HCT116 (cell line): ENCODE measurements at regions not wholly inside any gene's neighbourhood (a gene's known extent, or its start where the extent isn't known, plus 50 kb on each side); places are given as distances from the start of the nearest gene placed in this dataset.

Experiments
- ATAC-seq: fragments of 200-7000 bp; cut with Tn5 transposase; 2 replicates; pipeline ENCODE4 v1.9.1; 2020; ENCODE audit warnings: mild to moderate bottlenecking, moderate library complexity
- BruUV-seq: library from RNA; stranded (reverse); fragments of 400-500 nt; replicated peaks from 2 replicates; lab custom pipeline; 2021; lab: Mats Ljungman, UMichigan
- CTCF ChIA-PET: fragments of 300-600 bp; sonication (Branson Sonifier 250); formaldehyde crosslinking; loops from one replicate; lab custom pipeline; 2021; ENCODE audit warnings: antibody characterized with exemption; lab: Charles Lee
- POLR2A ChIA-PET: fragments of 300-600, 350-600 bp; sonication (Branson Sonifier 250); formaldehyde crosslinking; loops from one replicate; lab custom pipeline; 2021; ENCODE audit warnings: antibody characterized with exemption; lab: Charles Lee
- RAD21 ChIA-PET, 2 experiments: fragments of 300-600 bp; sonication (Branson Sonifier 250); formaldehyde crosslinking; loops; one replicate each; lab custom pipeline; 2023; ENCODE audit warnings: low total read pairs in 2 of 2; ENCODE audit not compliant: uncharacterized antibody in 2 of 2, unreplicated experiment in 2 of 2, low non-redundant PET in 1 of 2; lab: Charles Lee
- DNase-seq: peaks from one replicate; pipeline ENCODE4 v3.0.0-alpha.2; 2010; ENCODE audit warnings: low read depth, low spot score
- H2AFZ ChIP-seq: fragments of 200-600 bp; shearing (Covaris generic), sonication (generic); 2 replicates; pipeline ENCODE4 v1.6.1; 2017; ENCODE audit warnings: low read depth, mixed run types, mixed read lengths, antibody characterized with exemption, low read length; ENCODE audit not compliant: poor library complexity, severe bottlenecking
- H3K27ac ChIP-seq: 2 replicates; pipeline ENCODE4 v1.5.1; 2012; ENCODE audit warnings: low read depth, low read length
- H3K27me3 ChIP-seq: fragments of 200-600 bp; sonication (generic); 2 replicates; pipeline ENCODE4 v1.6.1; 2016; ENCODE audit warnings: mixed run types, low read length, mixed read lengths; ENCODE audit not compliant: insufficient read depth
- H3K36me3 ChIP-seq, 2 experiments: fragments of 200-500 bp in 1 of 2; fragments of 200-600 bp in 1 of 2; sonication (Bioruptor generic) in 1 of 2; sonication (generic) in 1 of 2; 2 replicates each; pipeline versions ENCODE4 v1.5.1 to v1.6.1; 2014 to 2016; ENCODE audit warnings: low read length in 2 of 2, inconsistent platforms in 1 of 2, mixed read lengths in 1 of 2, mixed run types in 1 of 2; ENCODE audit not compliant: insufficient read depth in 2 of 2, control insufficient read depth in 1 of 2
- H3K4me1 ChIP-seq, 2 experiments: fragments of 200-600 bp in 1 of 2; sonication (generic) in 1 of 2; 2 replicates each; pipeline versions ENCODE4 v1.5.1 to v1.6.1; 2012 to 2017; ENCODE audit warnings: low read length in 2 of 2, inconsistent platforms in 1 of 2, mild to moderate bottlenecking in 1 of 2, mixed read lengths in 1 of 2, mixed run types in 1 of 2, moderate library complexity in 1 of 2; ENCODE audit not compliant: insufficient read depth in 2 of 2, control insufficient read depth in 1 of 2
- H3K4me2 ChIP-seq: fragments of 200-600 bp; sonication (generic); 2 replicates; pipeline ENCODE4 v1.6.1; 2017; ENCODE audit warnings: mixed run types, low read length, mixed read lengths
- H3K4me3 ChIP-seq, 2 experiments: fragments of 200-600 bp in 1 of 2; sonication (generic) in 1 of 2; replicated peaks in 1 of 2; 2 replicates each; pipeline ENCODE4 v1.5.1; 2011 to 2016; ENCODE audit warnings: low read length in 2 of 2, control low read depth in 1 of 2, low read depth in 1 of 2, mild to moderate bottlenecking in 1 of 2, mixed read lengths in 1 of 2, mixed run types in 1 of 2
- H3K79me2 ChIP-seq: fragments of 200-600 bp; sonication (generic); 2 replicates; pipeline ENCODE4 v1.6.1; 2017; ENCODE audit warnings: mild to moderate bottlenecking, mixed run types, low read length, moderate library complexity, mixed read lengths; ENCODE audit not compliant: insufficient read depth
- H3K9ac ChIP-seq: fragments of 200-600 bp; sonication (generic); 2 replicates; pipeline ENCODE4 v1.6.1; 2016; ENCODE audit warnings: low read length, mixed read lengths
- H3K9me2 ChIP-seq: fragments of 200-600 bp; sonication (generic), shearing (Covaris generic); 2 replicates; pipeline ENCODE4 v1.6.1; 2017; ENCODE audit warnings: mixed run types, mild to moderate bottlenecking, moderate library complexity; ENCODE audit not compliant: insufficient read depth
- H3K9me3 ChIP-seq, 2 experiments: fragments of 200-500 bp in 1 of 2; fragments of 200-600 bp in 1 of 2; sonication (Bioruptor generic) in 1 of 2; sonication (generic) in 1 of 2; 2 replicates each; pipeline ENCODE4 v1.6.1; 2014 to 2017; ENCODE audit warnings: low read length in 2 of 2, mixed read lengths in 2 of 2, inconsistent platforms in 1 of 2, low read depth in 1 of 2, mild to moderate bottlenecking in 1 of 2, mixed run types in 1 of 2, moderate library complexity in 1 of 2; ENCODE audit not compliant: control insufficient read depth in 1 of 2, insufficient read depth in 1 of 2
- H4K20me1 ChIP-seq: fragments of 200-600 bp; sonication (generic), shearing (Covaris generic); 2 replicates; pipeline ENCODE4 v1.6.1; 2017; ENCODE audit warnings: mixed run types, mild to moderate bottlenecking, moderate library complexity; ENCODE audit not compliant: insufficient read depth
- CEBPB ChIP-seq: IDR thresholded peaks from 2 replicates; pipeline ENCODE4 v1.6.1; 2012; ENCODE audit warnings: low read depth
- EZH2phosphoT487 ChIP-seq: fragments of 200-600 bp; IDR thresholded peaks from 2 replicates; pipeline ENCODE4 v1.6.1; 2018; ENCODE audit warnings: antibody characterized with exemption, borderline replicate concordance
- POLR2AphosphoS5 ChIP-seq: IDR thresholded peaks from 2 replicates; pipeline ENCODE4 v1.6.1; 2011; ENCODE audit warnings: mild to moderate bottlenecking, low read depth, low read length, moderate library complexity
- SP1 ChIP-seq: IDR thresholded peaks from 2 replicates; pipeline ENCODE4 v1.6.1; 2012; ENCODE audit warnings: low read depth
- intact Hi-C: fragments of 100-400 bp; cut with micrococcal nuclease; formaldehyde crosslinking; loops from 2 replicates; pipeline ENCODE4 v1.10.0; 2022
- TF ChIP-seq, protein P1 (sequence below): IDR thresholded peaks from 2 replicates; pipeline ENCODE4 v1.6.1; 2012
- TF ChIP-seq, protein P2 (sequence below): IDR thresholded peaks from 2 replicates; pipeline ENCODE4 v1.6.1; 2012; ENCODE audit warnings: low read depth

DNA sequence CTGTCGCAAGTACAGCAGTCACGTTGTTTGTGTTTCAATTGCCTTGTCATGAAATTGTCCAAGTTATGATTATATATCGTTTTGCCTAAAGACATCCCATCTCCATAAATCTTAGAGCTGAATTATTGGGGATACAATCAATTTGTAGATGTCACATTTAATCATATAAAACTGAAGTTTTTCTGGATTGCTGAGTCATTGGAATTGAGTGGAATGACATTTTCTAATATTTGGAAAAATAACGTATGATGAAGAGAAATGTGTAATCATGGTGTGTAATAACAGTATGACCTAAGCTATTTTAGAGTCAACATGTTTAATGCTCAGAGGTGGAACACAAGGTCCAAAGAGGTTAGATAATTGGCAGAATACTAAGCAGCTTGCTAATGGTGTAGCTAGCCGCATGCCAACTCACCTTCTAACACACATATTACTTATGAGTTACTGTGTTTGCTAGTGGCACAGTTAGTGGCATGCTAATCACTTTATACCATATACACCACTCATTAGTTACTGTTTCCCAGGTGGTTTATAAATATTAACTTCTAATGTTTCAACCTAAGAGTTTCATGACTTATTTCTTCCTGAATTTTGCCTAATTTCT, 473.1 kb upstream of the GRAMD2B start:
- H3K4me2 ChIP-seq, result no peak overlapping the region
- ChIA-PET CTCF (no interaction called here), RAD21 (no interaction called here), POLR2A (no interaction called here)
- no peaks in the 10 kb centered on the region for H3K36me3 ChIP-seq
- no peaks in the 10 kb centered on the region for H4K20me1 ChIP-seq
- no peak overlapping the region for H3K27ac ChIP-seq
- H3K4me3 ChIP-seq, result no peak overlapping the region
- DNase-seq (no peak), ATAC-seq (no peak)
- no peak overlapping the region for H3K9ac ChIP-seq
- TF ChIP-seq, protein P1, sequence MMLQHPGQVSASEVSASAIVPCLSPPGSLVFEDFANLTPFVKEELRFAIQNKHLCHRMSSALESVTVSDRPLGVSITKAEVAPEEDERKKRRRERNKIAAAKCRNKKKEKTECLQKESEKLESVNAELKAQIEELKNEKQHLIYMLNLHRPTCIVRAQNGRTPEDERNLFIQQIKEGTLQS, result no peak
- TF ChIP-seq CEBPB (no peak), EZH2phosphoT487 (no peak), SP1 (no peak)
- no peaks in the 10 kb centered on the region for H3K9me3 ChIP-seq
- H3K4me1 ChIP-seq, result no peaks in the 10 kb centered on the region
- H3K9me2 ChIP-seq, result no peaks in the 10 kb centered on the region
- no peaks in the 10 kb centered on the region for H3K79me2 ChIP-seq
- H2AFZ ChIP-seq, result no peak overlapping the region
- H3K27me3 ChIP-seq, result no peaks in the 10 kb centered on the region
- intact Hi-C loops, result no loop called here
- no TSS peak for BruUV-seq

DNA sequence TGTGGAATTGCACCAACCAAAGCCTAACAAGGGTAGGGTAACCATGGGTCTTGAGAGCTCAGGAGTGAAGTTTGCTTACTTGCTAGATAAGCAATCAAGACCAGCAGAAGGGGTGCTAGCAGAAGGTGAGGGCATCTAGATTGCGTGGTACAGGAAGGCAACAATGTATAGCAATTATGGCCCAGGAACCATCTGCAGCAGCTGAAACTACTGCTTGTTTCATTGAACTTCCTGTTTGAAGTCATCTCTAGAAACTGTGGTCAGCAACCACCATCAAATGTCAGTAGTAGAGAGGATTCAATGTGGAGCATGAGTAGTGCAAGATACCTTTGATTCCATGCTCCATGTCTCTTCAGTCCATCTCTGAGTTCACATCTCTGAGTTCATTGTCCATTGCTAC, 462.1 kb upstream of the GRAMD2B start:
- no peaks in the 10 kb centered on the region for H3K4me1 ChIP-seq
- ChIA-PET POLR2A (no interaction called here), RAD21 (no interaction called here), CTCF (no interaction called here)
- H3K79me2 ChIP-seq, result no peaks in the 10 kb centered on the region
- DNase-seq, result no peak
- H3K4me2 ChIP-seq, result no peak overlapping the region
- no peaks in the 10 kb centered on the region for H4K20me1 ChIP-seq
- BruUV-seq, result no TSS peak
- no peak overlapping the region for H2AFZ ChIP-seq
- no peak overlapping the region for H3K27ac ChIP-seq
- H3K4me3 ChIP-seq, result no peak overlapping the region
- H3K36me3 ChIP-seq, result no peaks in the 10 kb centered on the region
- no peak for ATAC-seq
- no peaks in the 10 kb centered on the region for H3K27me3 ChIP-seq
- TF ChIP-seq, protein P1, result no peak
- TF ChIP-seq EZH2phosphoT487, result no peak
- no peak for TF ChIP-seq CEBPB
- TF ChIP-seq, protein P2, sequence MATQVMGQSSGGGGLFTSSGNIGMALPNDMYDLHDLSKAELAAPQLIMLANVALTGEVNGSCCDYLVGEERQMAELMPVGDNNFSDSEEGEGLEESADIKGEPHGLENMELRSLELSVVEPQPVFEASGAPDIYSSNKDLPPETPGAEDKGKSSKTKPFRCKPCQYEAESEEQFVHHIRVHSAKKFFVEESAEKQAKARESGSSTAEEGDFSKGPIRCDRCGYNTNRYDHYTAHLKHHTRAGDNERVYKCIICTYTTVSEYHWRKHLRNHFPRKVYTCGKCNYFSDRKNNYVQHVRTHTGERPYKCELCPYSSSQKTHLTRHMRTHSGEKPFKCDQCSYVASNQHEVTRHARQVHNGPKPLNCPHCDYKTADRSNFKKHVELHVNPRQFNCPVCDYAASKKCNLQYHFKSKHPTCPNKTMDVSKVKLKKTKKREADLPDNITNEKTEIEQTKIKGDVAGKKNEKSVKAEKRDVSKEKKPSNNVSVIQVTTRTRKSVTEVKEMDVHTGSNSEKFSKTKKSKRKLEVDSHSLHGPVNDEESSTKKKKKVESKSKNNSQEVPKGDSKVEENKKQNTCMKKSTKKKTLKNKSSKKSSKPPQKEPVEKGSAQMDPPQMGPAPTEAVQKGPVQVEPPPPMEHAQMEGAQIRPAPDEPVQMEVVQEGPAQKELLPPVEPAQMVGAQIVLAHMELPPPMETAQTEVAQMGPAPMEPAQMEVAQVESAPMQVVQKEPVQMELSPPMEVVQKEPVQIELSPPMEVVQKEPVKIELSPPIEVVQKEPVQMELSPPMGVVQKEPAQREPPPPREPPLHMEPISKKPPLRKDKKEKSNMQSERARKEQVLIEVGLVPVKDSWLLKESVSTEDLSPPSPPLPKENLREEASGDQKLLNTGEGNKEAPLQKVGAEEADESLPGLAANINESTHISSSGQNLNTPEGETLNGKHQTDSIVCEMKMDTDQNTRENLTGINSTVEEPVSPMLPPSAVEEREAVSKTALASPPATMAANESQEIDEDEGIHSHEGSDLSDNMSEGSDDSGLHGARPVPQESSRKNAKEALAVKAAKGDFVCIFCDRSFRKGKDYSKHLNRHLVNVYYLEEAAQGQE, result 0 out of 2 replicates have a peak, but pooled peaks have one; percentile 20
- TF ChIP-seq POLR2AphosphoS5, result no peak
- intact Hi-C loops, result no loop called here
- H3K9me3 ChIP-seq, result no peaks in the 10 kb centered on the region
- H3K9me2 ChIP-seq, result no peaks in the 10 kb centered on the region
- no peak overlapping the region for H3K9ac ChIP-seq
